NB4 (cell line): ENCODE measurements at regions not wholly inside any gene's neighbourhood (a gene's known extent, or its start where the extent isn't known, plus 50 kb on each side); places are given as distances from the start of the nearest gene placed in this dataset.
"Not testable (repeated sequence)": the region's sequence is repeated elsewhere in the genome, so short reads cannot be mapped to it uniquely, and the experiment has no call there.

Source experiments
- DNase-seq: peaks from one replicate; pipeline ENCODE4 v3.0.0; 2010; ENCODE audit warnings: low read depth
- H3K4me3 ChIP-seq: one replicate; pipeline ENCODE4 v1.5.1; 2011; ENCODE audit warnings: mild to moderate bottlenecking, low read depth, low read length, moderate library complexity
- CTCF ChIP-seq: IDR thresholded peaks from one replicate; pipeline ENCODE4 v1.5.1; 2012; ENCODE audit warnings: low read depth, low read length
- MAX ChIP-seq: IDR thresholded peaks from 2 replicates; pipeline ENCODE4 v1.6.1; 2011; ENCODE audit warnings: low read depth, low read length
- MYC ChIP-seq: IDR thresholded peaks from 2 replicates; pipeline ENCODE4 v1.6.1; 2011; ENCODE audit warnings: low read depth, low read length
- POLR2A ChIP-seq: IDR thresholded peaks from 2 replicates; pipeline ENCODE4 v1.6.1; 2011; ENCODE audit warnings: mild to moderate bottlenecking; ENCODE audit not compliant: insufficient read length; ENCODE audit errors: extremely low read depth

- DNase-seq = no peak
- no peak overlapping the region for H3K4me3 ChIP-seq
- TF ChIP-seq CTCF (no peak), POLR2A (no peak), MYC (no peak), MAX (no peak)
Observed at GRCh38 chr6:15739867-15740266, 77.0 kb upstream of the DTNBP1 start.

GRCh38 chr6:15739353-15739752, 76.5 kb upstream of the DTNBP1 start:
- TF ChIP-seq MAX (no peak), CTCF (no peak), POLR2A (no peak), MYC (no peak)
- H3K4me3 ChIP-seq = no peak overlapping the region

GRCh38 chr6:15738195-15738594, 75.4 kb upstream of the DTNBP1 start:
- DNase-seq, H3K4me3 ChIP-seq: not testable (repeated sequence)

More at GRCh38 chr6:15739353-15739752, 76.5 kb upstream of the DTNBP1 start:
- DNase-seq = no peak

GRCh38 chr6:15736297-15736696, 73.5 kb upstream of the DTNBP1 start:
- no peak for TF ChIP-seq CTCF
- TF ChIP-seq MYC = no peak
- no peak for TF ChIP-seq MAX
- TF ChIP-seq POLR2A = no peak
- no peak for DNase-seq
- no peak overlapping the region for H3K4me3 ChIP-seq

GRCh38 chr6:15735567-15736265, 72.9 kb upstream of the DTNBP1 start:
- DNase-seq = no peak
- TF ChIP-seq MYC = no peak
- no peak for TF ChIP-seq POLR2A
- no peak for TF ChIP-seq MAX
- TF ChIP-seq CTCF = no peak

GRCh38 chr6:15734118-15734897, 71.5 kb upstream of the DTNBP1 start:
- DNase-seq = no peak
- no peak overlapping the region for H3K4me3 ChIP-seq
- no peak for TF ChIP-seq CTCF
- no peak for TF ChIP-seq MYC
- no peak for TF ChIP-seq MAX
- TF ChIP-seq POLR2A = no peak

More at GRCh38 chr6:15735567-15736265, 72.9 kb upstream of the DTNBP1 start:
- H3K4me3 ChIP-seq = no peak overlapping the region
